ENCODE measurements at regions not wholly inside any gene's neighbourhood (a gene's known extent, or its start where the extent isn't known, plus 50 kb on each side); places are given as distances from the start of the nearest gene placed in this dataset.

- Histone ChIP-seq H3K4me1 (no peaks in the 10 kb centered on the region), H3K36me3 (no peaks in the 10 kb centered on the region), H3K27me3 (no peaks in the 10 kb centered on the region), H3K9me3 (no peaks in the 10 kb centered on the region), H3K27ac (no peak overlapping the region), H3K4me3 (no peak overlapping the region)
- DNase-seq, result no peak
- TF ChIP-seq POLR2A (IDR thresholded peaks at IDR 0.05) (no peak), CTCF (IDR thresholded peaks at IDR 0.05) (no peak)
Measured at GRCh38 chr2:183614799-183615435, 490.7 kb downstream of the NUP35 start.

GRCh38 chr2:183623227-183623626 lies 499.0 kb downstream of the NUP35 start:
- H3K9me3 ChIP-seq, result no peaks in the 10 kb centered on the region
- H3K36me3 ChIP-seq, result no peaks in the 10 kb centered on the region
- no peak overlapping the region for H3K27ac ChIP-seq
- TF ChIP-seq POLR2A (IDR thresholded peaks at IDR 0.05), result no peak
- no peak for TF ChIP-seq CTCF (IDR thresholded peaks at IDR 0.05)
- H3K4me1 ChIP-seq, result no peaks in the 10 kb centered on the region
- no peak for DNase-seq
- no peaks in the 10 kb centered on the region for H3K27me3 ChIP-seq
- no peak overlapping the region for H3K4me3 ChIP-seq

GRCh38 chr2:183630964-183631363 lies 506.7 kb downstream of the NUP35 start:
- Histone ChIP-seq H3K27me3 (no peaks in the 10 kb centered on the region), H3K36me3 (no peaks in the 10 kb centered on the region), H3K4me3 (no peak overlapping the region), H3K9me3 (no peaks in the 10 kb centered on the region), H3K4me1 (no peaks in the 10 kb centered on the region), H3K27ac (no peak overlapping the region)
- DNase-seq, result no peak
- no peak for TF ChIP-seq POLR2A (IDR thresholded peaks at IDR 0.05)
- TF ChIP-seq CTCF (IDR thresholded peaks at IDR 0.05), result no peak

- H3K4me3 ChIP-seq, result no peak overlapping the region
Measured at GRCh38 chr2:183656121-183656520, 531.9 kb downstream of the NUP35 start.

GRCh38 chr2:183665425-183665824 lies 541.2 kb downstream of the NUP35 start:
- no peaks in the 10 kb centered on the region for H3K9me3 ChIP-seq
- H3K36me3 ChIP-seq, result no peaks in the 10 kb centered on the region
- no peak overlapping the region for H3K27ac ChIP-seq
- no peak for DNase-seq
- no peaks in the 10 kb centered on the region for H3K27me3 ChIP-seq
- no peak overlapping the region for H3K4me3 ChIP-seq
- TF ChIP-seq POLR2A (IDR thresholded peaks at IDR 0.05), result no peak
- no peak for TF ChIP-seq CTCF (IDR thresholded peaks at IDR 0.05)
- no peaks in the 10 kb centered on the region for H3K4me1 ChIP-seq

More at GRCh38 chr2:183656121-183656520, 531.9 kb downstream of the NUP35 start:
- Histone ChIP-seq H3K27ac (no peak overlapping the region), H3K27me3 (no peaks in the 10 kb centered on the region), H3K9me3 (no peaks in the 10 kb centered on the region), H3K4me1 (no peaks in the 10 kb centered on the region), H3K36me3 (no peaks in the 10 kb centered on the region)
- DNase-seq, result no peak
- TF ChIP-seq CTCF (IDR thresholded peaks at IDR 0.05), result no peak
- no peak for TF ChIP-seq POLR2A (IDR thresholded peaks at IDR 0.05)

- Histone ChIP-seq H3K27me3 (no peaks in the 10 kb centered on the region), H3K27ac (no peak overlapping the region), H3K9me3 (no peaks in the 10 kb centered on the region), H3K4me1 (no peaks in the 10 kb centered on the region), H3K4me3 (no peak overlapping the region), H3K36me3 (no peaks in the 10 kb centered on the region)
- no peak for DNase-seq
- TF ChIP-seq CTCF (IDR thresholded peaks at IDR 0.05) (no peak), POLR2A (IDR thresholded peaks at IDR 0.05) (no peak)
Measured at GRCh38 chr2:183666031-183666430, 541.8 kb downstream of the NUP35 start.

Measured in Peyer's patch (tissue), 4 donors.